NCI-H2196 (cell line): ENCODE measurements at regions not wholly inside any gene's neighbourhood (a gene's known extent, or its start where the extent isn't known, plus 50 kb on each side); places are given as distances from the start of the nearest gene placed in this dataset.

Source experiments
- DNase-seq: peaks from one replicate; lab custom pipeline; 2025; ENCODE audit not compliant: unreplicated experiment; lab: John Stamatoyannopoulos, UW

- DNase-seq = no peak
Observed at GRCh38 chr1:113219377-113219776, 146.4 kb downstream of the LRIG2 start.

GRCh38 chr1:113219828-113220227, 146.8 kb downstream of the LRIG2 start:
- no peak for DNase-seq

- DNase-seq = no peak
Observed at GRCh38 chr1:113223040-113223439, 150.0 kb downstream of the LRIG2 start.

GRCh38 chr1:113223546-113223945, 150.5 kb downstream of the LRIG2 start:
- no peak for DNase-seq

GRCh38 chr1:113226148-113226547, 153.2 kb downstream of the LRIG2 start:
- DNase-seq = no peak

GRCh38 chr1:113231866-113232265, 158.4 kb upstream of the MAGI3 start:
- DNase-seq = no peak

GRCh38 chr1:113233441-113233840, 156.9 kb upstream of the MAGI3 start:
- no peak for DNase-seq

GRCh38 chr1:113241237-113241636, 149.1 kb upstream of the MAGI3 start:
- DNase-seq = no peak

GRCh38 chr1:113242481-113242880, 147.8 kb upstream of the MAGI3 start:
- DNase-seq = no peak

GRCh38 chr1:113243529-113243928, 146.8 kb upstream of the MAGI3 start:
- DNase-seq = no peak

GRCh38 chr1:113244112-113244820, 146.0 kb upstream of the MAGI3 start:
- no peak for DNase-seq

GRCh38 chr1:113245252-113245651, 145.1 kb upstream of the MAGI3 start:
- DNase-seq = no peak

GRCh38 chr1:113246929-113247328, 143.4 kb upstream of the MAGI3 start:
- no peak for DNase-seq

GRCh38 chr1:113247355-113247754, 143.0 kb upstream of the MAGI3 start:
- DNase-seq = no peak

- no peak for DNase-seq
Observed at GRCh38 chr1:113247782-113248181, 142.5 kb upstream of the MAGI3 start.

GRCh38 chr1:113248494-113248893, 141.8 kb upstream of the MAGI3 start:
- no peak for DNase-seq

GRCh38 chr1:113250161-113250560, 140.2 kb upstream of the MAGI3 start:
- no peak for DNase-seq

- DNase-seq = no peak
Observed at GRCh38 chr1:113252166-113252565, 138.1 kb upstream of the MAGI3 start.

- DNase-seq = no peak
Observed at GRCh38 chr1:113253187-113253586, 137.1 kb upstream of the MAGI3 start.

- no peak for DNase-seq
Observed at GRCh38 chr1:113253590-113253989, 136.7 kb upstream of the MAGI3 start.

- no peak for DNase-seq
Observed at GRCh38 chr1:113255038-113255719, 135.1 kb upstream of the MAGI3 start.

GRCh38 chr1:113255720-113256347, 134.5 kb upstream of the MAGI3 start:
- no peak for DNase-seq
